ENCODE measurements at regions not wholly inside any gene's neighbourhood (a gene's known extent, or its start where the extent isn't known, plus 50 kb on each side); places are given as distances from the start of the nearest gene placed in this dataset.
"Not testable (repeated sequence)": the region's sequence is repeated elsewhere in the genome, so short reads cannot be mapped to it uniquely, and the experiment has no call there.

DNA sequence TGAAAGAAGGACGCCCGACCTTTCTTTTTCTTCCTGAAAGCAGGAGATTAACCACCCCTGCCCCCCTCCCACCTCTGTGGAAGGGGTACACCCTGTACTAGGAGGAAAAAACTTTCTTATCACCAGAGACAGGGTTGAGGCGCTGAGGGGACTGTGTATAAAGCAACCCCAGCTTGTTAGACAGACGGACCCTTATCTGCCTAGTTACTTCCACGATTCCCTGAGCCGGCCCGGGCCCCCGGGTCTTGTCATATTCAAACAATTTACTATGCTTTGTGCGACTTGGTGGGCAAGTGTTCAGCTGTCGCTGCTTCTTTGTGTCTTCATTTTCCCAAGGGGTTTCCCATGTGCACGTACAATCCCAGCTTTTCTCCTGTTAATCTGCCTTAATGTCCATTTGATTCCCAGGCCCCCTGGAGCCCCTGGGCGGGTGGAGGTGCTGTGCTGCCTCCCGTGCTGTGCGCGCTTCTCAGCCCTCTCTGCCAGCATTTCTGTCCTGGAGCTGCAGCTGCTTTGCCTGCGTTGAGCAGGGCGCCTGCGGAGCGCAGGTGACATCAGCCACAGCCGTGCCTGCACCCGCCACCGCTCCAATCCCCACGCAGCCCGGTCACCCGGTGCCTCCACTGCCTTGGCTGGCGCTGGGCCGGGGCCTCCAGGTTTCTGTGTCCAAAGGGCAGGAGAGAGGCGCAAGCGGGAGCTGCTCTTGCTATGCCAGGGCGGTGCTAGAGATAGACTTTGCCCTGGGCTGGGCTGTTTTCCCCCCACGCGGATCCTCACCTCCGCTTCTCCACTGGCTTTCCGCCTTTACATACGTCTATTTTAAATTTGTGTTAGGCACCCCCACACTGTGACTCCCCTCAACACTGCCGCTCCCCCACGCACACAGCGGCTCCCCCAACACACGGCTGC, 96.2 kb downstream of the TTLL2 start:
- Histone ChIP-seq H3K36me3 (ENCODE audit: insufficient read depth, low read length) (no peaks in the 10 kb centered on the region), H3K9me3 (ENCODE audit: low read depth, low read length) (no peaks in the 10 kb centered on the region), H3K79me2 (ENCODE audit: insufficient read depth, low read length) (no peaks in the 10 kb centered on the region), H3K27ac (ENCODE audit: low read depth, low read length) (no peak overlapping the region), H3K4me1 (ENCODE audit: insufficient read depth, low read length) (no peaks in the 10 kb centered on the region), H4K20me1 (ENCODE audit: insufficient read depth, low read length) (no peaks in the 10 kb centered on the region), H3K4me2 (ENCODE audit: insufficient read depth, low read length) (no peak overlapping the region), H3K27me3 (ENCODE audit: insufficient read depth, low read length) (no peaks in the 10 kb centered on the region), H2AFZ (ENCODE audit: low read length) (no peak overlapping the region), H3K4me3 (ENCODE audit: insufficient read depth, low read length) (no peak overlapping the region)
- DNase-seq (ENCODE audit: insufficient read length, low spot score, missing footprints) = no peak
- TF ChIP-seq, protein P1, sequence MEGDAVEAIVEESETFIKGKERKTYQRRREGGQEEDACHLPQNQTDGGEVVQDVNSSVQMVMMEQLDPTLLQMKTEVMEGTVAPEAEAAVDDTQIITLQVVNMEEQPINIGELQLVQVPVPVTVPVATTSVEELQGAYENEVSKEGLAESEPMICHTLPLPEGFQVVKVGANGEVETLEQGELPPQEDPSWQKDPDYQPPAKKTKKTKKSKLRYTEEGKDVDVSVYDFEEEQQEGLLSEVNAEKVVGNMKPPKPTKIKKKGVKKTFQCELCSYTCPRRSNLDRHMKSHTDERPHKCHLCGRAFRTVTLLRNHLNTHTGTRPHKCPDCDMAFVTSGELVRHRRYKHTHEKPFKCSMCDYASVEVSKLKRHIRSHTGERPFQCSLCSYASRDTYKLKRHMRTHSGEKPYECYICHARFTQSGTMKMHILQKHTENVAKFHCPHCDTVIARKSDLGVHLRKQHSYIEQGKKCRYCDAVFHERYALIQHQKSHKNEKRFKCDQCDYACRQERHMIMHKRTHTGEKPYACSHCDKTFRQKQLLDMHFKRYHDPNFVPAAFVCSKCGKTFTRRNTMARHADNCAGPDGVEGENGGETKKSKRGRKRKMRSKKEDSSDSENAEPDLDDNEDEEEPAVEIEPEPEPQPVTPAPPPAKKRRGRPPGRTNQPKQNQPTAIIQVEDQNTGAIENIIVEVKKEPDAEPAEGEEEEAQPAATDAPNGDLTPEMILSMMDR (IDR thresholded peaks at IDR 0.05; ENCODE audit: extremely low read depth, low read depth, low read length) = no peak

DNA sequence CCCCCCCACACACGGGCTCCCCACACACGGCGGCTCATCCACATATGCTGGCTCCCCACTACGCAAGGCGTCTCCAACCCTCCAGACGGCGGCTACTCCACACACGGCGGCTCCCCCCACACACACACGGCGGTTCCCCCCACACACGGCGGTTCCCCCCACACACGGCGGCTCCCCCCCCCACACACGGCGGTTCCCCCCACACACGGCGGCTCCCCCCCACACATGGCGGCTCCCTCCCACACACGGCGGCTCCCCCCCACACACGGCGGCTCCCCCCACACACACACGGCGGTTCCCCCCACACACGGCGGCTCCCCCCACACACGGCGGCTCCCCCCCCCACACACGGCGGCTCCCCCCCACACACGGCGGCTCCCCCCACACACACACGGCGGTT, 97.1 kb downstream of the TTLL2 start:
- H4K20me1 ChIP-seq (ENCODE audit: insufficient read depth, low read length); H3K27ac ChIP-seq (ENCODE audit: low read depth, low read length); DNase-seq (ENCODE audit: insufficient read length, low spot score, missing footprints); H3K4me2 ChIP-seq (ENCODE audit: insufficient read depth, low read length); H3K27me3 ChIP-seq (ENCODE audit: insufficient read depth, low read length); H3K36me3 ChIP-seq (ENCODE audit: insufficient read depth, low read length); H3K79me2 ChIP-seq (ENCODE audit: insufficient read depth, low read length); H2AFZ ChIP-seq (ENCODE audit: low read length); H3K9me3 ChIP-seq (ENCODE audit: low read depth, low read length); H3K4me1 ChIP-seq (ENCODE audit: insufficient read depth, low read length); H3K4me3 ChIP-seq (ENCODE audit: insufficient read depth, low read length): not testable (repeated sequence)

DNA sequence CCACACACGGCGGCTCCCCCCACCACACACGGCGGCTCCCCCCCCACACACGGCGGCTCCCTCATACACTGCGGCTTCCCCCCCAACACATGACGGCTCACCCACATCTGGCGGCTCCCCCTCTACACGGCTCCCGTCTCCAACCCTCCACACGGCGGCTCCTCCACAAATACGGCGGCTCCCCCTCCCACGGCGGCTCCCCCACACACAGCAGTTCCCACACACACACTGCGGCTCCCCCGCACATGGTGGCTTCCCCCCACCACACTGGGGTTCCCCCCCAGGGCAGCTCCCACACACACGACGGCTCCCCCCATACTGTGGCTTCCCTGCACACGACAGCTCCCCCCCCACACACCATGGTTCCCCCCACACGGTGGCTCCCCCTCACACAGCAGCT, 98.0 kb downstream of the TTLL2 start:
- no peaks in the 10 kb centered on the region for H3K4me1 ChIP-seq (ENCODE audit: insufficient read depth, low read length)
- no peaks in the 10 kb centered on the region for H3K27me3 ChIP-seq (ENCODE audit: insufficient read depth, low read length)
- no peaks in the 10 kb centered on the region for H3K79me2 ChIP-seq (ENCODE audit: insufficient read depth, low read length)
- H3K27ac ChIP-seq (ENCODE audit: low read depth, low read length) = no peak overlapping the region
- no peak overlapping the region for H3K4me3 ChIP-seq (ENCODE audit: insufficient read depth, low read length)
- no peak for DNase-seq (ENCODE audit: insufficient read length, low spot score, missing footprints)
- H3K9me3 ChIP-seq (ENCODE audit: low read depth, low read length) = no peaks in the 10 kb centered on the region
- no peak overlapping the region for H3K4me2 ChIP-seq (ENCODE audit: insufficient read depth, low read length)
- no peak overlapping the region for H2AFZ ChIP-seq (ENCODE audit: low read length)
- no peaks in the 10 kb centered on the region for H3K36me3 ChIP-seq (ENCODE audit: insufficient read depth, low read length)
- TF ChIP-seq, protein P1 (IDR thresholded peaks at IDR 0.05; ENCODE audit: extremely low read depth, low read depth, low read length) = no peak
- H4K20me1 ChIP-seq (ENCODE audit: insufficient read depth, low read length) = no peaks in the 10 kb centered on the region

DNA sequence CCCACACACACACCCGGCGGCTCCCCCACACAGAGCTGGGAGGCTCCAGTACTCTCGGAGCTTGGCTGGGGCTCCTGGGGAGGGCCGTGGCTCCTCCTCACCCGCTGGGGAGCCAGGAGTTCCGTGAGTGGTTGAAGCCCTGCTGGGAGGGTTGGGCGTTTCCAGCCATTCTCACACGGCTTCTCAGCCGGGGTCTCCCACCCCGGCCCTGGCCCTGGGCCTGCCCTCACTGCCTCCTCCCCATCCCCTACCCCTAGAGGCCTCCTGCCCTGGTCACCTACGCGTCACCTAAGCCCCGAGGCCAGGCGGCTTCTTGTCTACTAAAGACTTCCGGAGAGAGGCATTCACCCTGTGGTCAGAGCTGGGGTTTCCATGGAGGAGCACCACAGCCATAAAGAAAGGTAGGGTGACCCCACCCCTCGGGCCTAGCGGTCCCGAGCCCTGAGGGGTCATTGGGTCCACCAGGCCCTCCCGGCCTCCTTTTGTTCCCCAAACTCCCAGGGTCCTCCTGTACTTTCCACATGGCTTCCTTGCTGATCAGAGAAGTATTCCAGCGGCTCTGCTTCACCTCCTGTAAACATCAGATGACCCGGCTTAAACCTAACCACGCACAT, 99.3 kb downstream of the TTLL2 start:
- H2AFZ ChIP-seq (ENCODE audit: low read length) = no peak overlapping the region
- no peaks in the 10 kb centered on the region for H3K4me1 ChIP-seq (ENCODE audit: insufficient read depth, low read length)
- H3K27ac ChIP-seq (ENCODE audit: low read depth, low read length) = no peak overlapping the region
- no peak for DNase-seq (ENCODE audit: insufficient read length, low spot score, missing footprints)
- no peaks in the 10 kb centered on the region for H3K36me3 ChIP-seq (ENCODE audit: insufficient read depth, low read length)
- no peak overlapping the region for H3K4me2 ChIP-seq (ENCODE audit: insufficient read depth, low read length)
- H3K4me3 ChIP-seq (ENCODE audit: insufficient read depth, low read length) = no peak overlapping the region
- H3K27me3 ChIP-seq (ENCODE audit: insufficient read depth, low read length) = no peaks in the 10 kb centered on the region
- H4K20me1 ChIP-seq (ENCODE audit: insufficient read depth, low read length) = no peaks in the 10 kb centered on the region
- no peaks in the 10 kb centered on the region for H3K79me2 ChIP-seq (ENCODE audit: insufficient read depth, low read length)
- TF ChIP-seq, protein P1 (IDR thresholded peaks at IDR 0.05; ENCODE audit: extremely low read depth, low read depth, low read length) = no peak
- H3K9me3 ChIP-seq (ENCODE audit: low read depth, low read length) = no peaks in the 10 kb centered on the region

All from osteoblast (primary cell).